ENCODE measurements at regions not wholly inside any gene's neighbourhood (a gene's known extent, or its start where the extent isn't known, plus 50 kb on each side); places are given as distances from the start of the nearest gene placed in this dataset.

DNA sequence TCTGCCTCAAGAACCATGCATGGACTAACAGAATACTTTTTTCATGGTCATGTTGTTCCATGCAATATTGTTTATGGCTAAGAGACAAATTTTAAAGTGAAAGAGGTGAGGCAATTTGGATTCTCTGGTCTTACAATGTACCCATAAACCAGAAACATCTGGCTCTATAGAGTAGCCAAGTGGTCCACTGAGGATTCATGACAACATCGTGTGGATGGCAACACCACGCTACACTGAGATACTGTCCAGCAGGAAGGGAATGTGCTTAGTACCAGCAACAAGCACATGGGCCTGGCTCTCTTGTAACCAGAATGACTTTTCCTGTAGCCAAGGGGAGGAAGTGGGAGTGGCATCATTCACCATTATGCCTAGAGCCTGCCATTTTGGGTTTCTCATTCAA lies 218.2 kb downstream of the GADD45G start:
- 89% methylated on average over 2 of the region's 2 CpGs; no CpG with 5 or more reads in 1 of the 2 experiments for WGBS, 2 experiments (ENCODE audit: extremely low coverage in 1 of 2, insufficient coverage in 1 of 2, insufficient read length in 1 of 2, insufficient replicate concordance in 2 of 2, low coverage in 1 of 2, low lambda C conversion rate in 2 of 2, missing lambda C conversion rate in 1 of 2)

More for the DNA sequence above, 218.2 kb downstream of the GADD45G start:
- CTCF ChIA-PET (ENCODE audit: partially characterized antibody): no interaction called here
- no peak overlapping the region for H4K91ac ChIP-seq (replicated peaks; ENCODE audit: insufficient read length, low read length)
- POLR2A ChIA-PET (ENCODE audit: partially characterized antibody): no interaction called here
- H2AK5ac ChIP-seq (ENCODE audit: low read depth, low read length): no peak overlapping the region
- no peaks in the 10 kb centered on the region for H3K79me2 ChIP-seq (ENCODE audit: control insufficient read depth in 1 of 2, insufficient read depth in 2 of 2, low read length in 2 of 2)
- no peak overlapping the region for H2BK120ac ChIP-seq (replicated peaks; ENCODE audit: low read depth, low read length)
- H2BK5ac ChIP-seq (ENCODE audit: low read depth, low read length): no peak overlapping the region
- H3K4me3 ChIP-seq (ENCODE audit: extremely low read depth in 1 of 4, insufficient read depth in 2 of 4, low read depth in 3 of 4, low read length in 4 of 4): no peak overlapping the region
- peaks cover 0 to 2% (median 0%) of the 10 kb centered on the region in 4 experiments; a peak in 1 of 7 replicates for H3K4me1 ChIP-seq (replicated peaks in 1 of 4; ENCODE audit: control insufficient read depth in 3 of 4, insufficient read depth in 4 of 4, low read length in 3 of 4)
- H2BK15ac ChIP-seq (ENCODE audit: low read length): no peak overlapping the region
- no peak for TF ChIP-seq POLR2AphosphoS5 (IDR thresholded peaks at IDR 0.05; ENCODE audit: low read depth, low read length)
- no peak for TF ChIP-seq RBBP5 (IDR thresholded peaks at IDR 0.05; ENCODE audit: borderline replicate concordance, low read depth, low read length)
- TF ChIP-seq ASH2L (IDR thresholded peaks at IDR 0.05; ENCODE audit: low read length): no peak
- TF ChIP-seq CEBPB (IDR thresholded peaks at IDR 0.05; ENCODE audit: low read depth, low read length): no peak
- no peak for TF ChIP-seq SP4 (IDR thresholded peaks at IDR 0.05; ENCODE audit: low read length)
- TF ChIP-seq RXRA (IDR thresholded peaks at IDR 0.05; ENCODE audit: insufficient read depth, low read depth, low read length): no peak
- no peak for TF ChIP-seq KDM1A (IDR thresholded peaks at IDR 0.05; ENCODE audit: borderline replicate concordance, low read length)
- no peak for TF ChIP-seq FOSL1 (IDR thresholded peaks at IDR 0.05; ENCODE audit: insufficient read depth, low read depth, low read length)
- TF ChIP-seq, protein P1, sequence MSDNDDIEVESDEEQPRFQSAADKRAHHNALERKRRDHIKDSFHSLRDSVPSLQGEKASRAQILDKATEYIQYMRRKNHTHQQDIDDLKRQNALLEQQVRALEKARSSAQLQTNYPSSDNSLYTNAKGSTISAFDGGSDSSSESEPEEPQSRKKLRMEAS (IDR thresholded peaks at IDR 0.05): no peak
- TF ChIP-seq EP300 (IDR thresholded peaks at IDR 0.05; ENCODE audit: borderline replicate concordance in 1 of 2, low read depth in 2 of 2, low read length in 2 of 2): no peak
- no peak for TF ChIP-seq EZH2 (IDR thresholded peaks at IDR 0.05; ENCODE audit: low read depth, low read length, severe bottlenecking)
- TF ChIP-seq, protein P2, sequence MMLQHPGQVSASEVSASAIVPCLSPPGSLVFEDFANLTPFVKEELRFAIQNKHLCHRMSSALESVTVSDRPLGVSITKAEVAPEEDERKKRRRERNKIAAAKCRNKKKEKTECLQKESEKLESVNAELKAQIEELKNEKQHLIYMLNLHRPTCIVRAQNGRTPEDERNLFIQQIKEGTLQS (IDR thresholded peaks at IDR 0.05; ENCODE audit: insufficient read depth, low read depth, low read length): no peak
- no peak for TF ChIP-seq HDAC6 (IDR thresholded peaks at IDR 0.05; ENCODE audit: low read depth, low read length)
- no peak for TF ChIP-seq SIRT6 (IDR thresholded peaks at IDR 0.05; ENCODE audit: low read length)
- no peak for TF ChIP-seq BACH1 (IDR thresholded peaks at IDR 0.05; ENCODE audit: low read length)
- DNase-seq (ENCODE audit: low read depth in 1 of 2, low spot score in 2 of 2) (no peak), FAIRE-seq (no peak)
- no peak overlapping the region for H3K4ac ChIP-seq (replicated peaks; ENCODE audit: insufficient read length, low read depth, low read length)
- H2BK12ac ChIP-seq (ENCODE audit: low read depth, low read length): no peak overlapping the region
- H3K36me3 ChIP-seq (ENCODE audit: control insufficient read depth in 2 of 4, insufficient read depth in 4 of 4, low read length in 3 of 4): no peaks in the 10 kb centered on the region
- H3K23ac ChIP-seq (ENCODE audit: insufficient read length): no peak overlapping the region
- H3K9ac ChIP-seq (replicated peaks in 1 of 4; ENCODE audit: extremely low read depth in 1 of 4, low read depth in 3 of 4, low read length in 3 of 4): no peak overlapping the region
- no peak overlapping the region for H3K56ac ChIP-seq (replicated peaks; ENCODE audit: insufficient read length, low read depth, low read length)
- H4K8ac ChIP-seq (ENCODE audit: extremely low read depth, insufficient read depth, low read length): no peak overlapping the region
- H3K14ac ChIP-seq (ENCODE audit: insufficient read length): no peak overlapping the region
- H3K18ac ChIP-seq (ENCODE audit: extremely low read depth, low read length): no peak overlapping the region
- H2BK20ac ChIP-seq (ENCODE audit: low read length): no peak overlapping the region
- H3K27me3 ChIP-seq (replicated peaks in 1 of 4; ENCODE audit: control insufficient read depth in 3 of 4, extremely low read depth in 1 of 4, insufficient read depth in 3 of 4, low read length in 3 of 4): peaks cover 0 to 2% (median 0%) of the 10 kb centered on the region in 4 experiments; a peak in 1 of 7 replicates
- no peak overlapping the region for H3K27ac ChIP-seq (ENCODE audit: low read depth, low read length)
- H2AFZ ChIP-seq (ENCODE audit: low read length): no peak overlapping the region
- H4K20me1 ChIP-seq (replicated peaks in 1 of 2; ENCODE audit: control insufficient read depth in 1 of 2, insufficient read depth in 2 of 2, low read length in 2 of 2): peaks cover 0 to 3% of the 10 kb centered on the region in 2 experiments
- H3K9me3 ChIP-seq (ENCODE audit: insufficient read depth in 2 of 2, low read depth in 1 of 2, low read length in 1 of 2): no peaks in the 10 kb centered on the region
- peaks cover 4% of the 10 kb centered on the region for H3K23me2 ChIP-seq (ENCODE audit: low read depth, low read length)
- H3K4me2 ChIP-seq (ENCODE audit: insufficient read depth in 1 of 2, low read depth in 2 of 2, low read length in 2 of 2): no peak overlapping the region
- H4K5ac ChIP-seq (ENCODE audit: insufficient read length, low read depth, low read length): no peak overlapping the region
- no peaks in the 10 kb centered on the region for H3K79me1 ChIP-seq (ENCODE audit: low read depth, low read length)

Data from H1 (cell line).